HUES64 (cell line): ENCODE measurements at regions not wholly inside any gene's neighbourhood (a gene's known extent, or its start where the extent isn't known, plus 50 kb on each side); places are given as distances from the start of the nearest gene placed in this dataset.
A peak's percentile ranks its signal among the peaks of the same experiment; 100 is the strongest.

Source experiments
- H3K27ac ChIP-seq: 2 replicates; pipeline ENCODE4 v1.7.0; 2013; ENCODE audit warnings: low read depth, low read length, inconsistent platforms
- H3K27me3 ChIP-seq: 2 replicates; pipeline ENCODE4 v1.6.1; 2013; ENCODE audit warnings: mild to moderate bottlenecking, low read length; ENCODE audit not compliant: insufficient read depth
- H3K36me3 ChIP-seq: 2 replicates; pipeline ENCODE4 v1.6.1; 2013; ENCODE audit warnings: mild to moderate bottlenecking, low read length; ENCODE audit not compliant: insufficient read depth
- H3K4me1 ChIP-seq: 2 replicates; pipeline ENCODE4 v1.6.1; 2013; ENCODE audit warnings: mild to moderate bottlenecking, low read length, moderate library complexity; ENCODE audit not compliant: insufficient read depth
- H3K4me3 ChIP-seq: 2 replicates; pipeline ENCODE4 v1.5.1; 2013; ENCODE audit warnings: mild to moderate bottlenecking, low read length, moderate library complexity
- H3K9ac ChIP-seq: 2 replicates; pipeline ENCODE4 v1.6.1; 2013; ENCODE audit warnings: mild to moderate bottlenecking, low read depth, low read length
- H3K9me3 ChIP-seq: 2 replicates; pipeline ENCODE4 v1.6.1; 2013; ENCODE audit warnings: low read depth, low read length; ENCODE audit not compliant: insufficient read depth
- WGBS: fragments of 150-250, 120-280 bp; methylation state at CpG from one replicate; pipeline ENCODE4 v1.1.7; 2013; ENCODE audit warnings: missing lambda C conversion rate; 5-methylcytosine and 5-hydroxymethylcytosine counted together

GRCh38 chr4:105088110-105088879 lies 58.4 kb upstream of the TET2 start:
- Histone ChIP-seq H3K36me3 (no peaks in the 10 kb centered on the region), H3K9ac (peak overlapping the region; percentile 33; the same call in 1 of the 2 replicates), H3K27me3 (no peaks in the 10 kb centered on the region), H3K27ac (peak overlapping the region; percentile 55; the same call in 1 of the 2 replicates), H3K4me3 (peak overlapping the region; percentile 31), H3K9me3 (peaks cover 9% of the 10 kb centered on the region), H3K4me1 (peaks cover 15% of the 10 kb centered on the region)
- 27% methylated on average over 6 of the region's 10 CpGs for WGBS

DNA sequence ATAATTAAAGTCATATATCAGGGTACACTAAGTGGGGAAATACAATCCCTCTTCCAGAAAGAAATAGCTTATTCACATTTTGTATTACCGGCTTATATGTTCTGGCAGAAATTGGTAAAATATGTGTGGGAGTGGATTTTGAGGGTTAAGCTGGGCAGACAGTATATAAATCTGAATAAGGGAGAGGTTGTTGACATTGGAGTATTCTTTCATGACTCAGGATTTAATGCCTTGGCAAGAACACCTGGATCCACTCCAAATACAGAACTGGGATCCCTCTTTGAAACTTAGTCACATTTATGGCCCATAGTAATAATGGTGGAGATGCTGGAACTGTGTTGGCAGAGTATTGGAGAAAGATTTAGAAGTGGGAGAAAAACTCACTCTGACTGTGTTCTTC lies 54.3 kb upstream of the TET2 start:
- Histone ChIP-seq H3K36me3 (no peaks in the 10 kb centered on the region), H3K9me3 (peaks cover 12% of the 10 kb centered on the region)

GRCh38 chr4:105092768-105093167 lies 53.9 kb upstream of the TET2 start:
- H3K4me3 ChIP-seq, result no peak overlapping the region
- peaks cover 12% of the 10 kb centered on the region for H3K9me3 ChIP-seq
- H3K36me3 ChIP-seq, result no peaks in the 10 kb centered on the region
- peaks cover 14% of the 10 kb centered on the region for H3K4me1 ChIP-seq
- H3K27me3 ChIP-seq, result no peaks in the 10 kb centered on the region
- WGBS, result no CpG with 5 or more reads among the region's 1 CpG
- no peak overlapping the region for H3K27ac ChIP-seq
- H3K9ac ChIP-seq, result no peak overlapping the region

More for the DNA sequence above, 54.3 kb upstream of the TET2 start:
- Histone ChIP-seq H3K27me3 (no peaks in the 10 kb centered on the region), H3K4me3 (no peak overlapping the region), H3K9ac (no peak overlapping the region), H3K27ac (no peak overlapping the region), H3K4me1 (peaks cover 15% of the 10 kb centered on the region)
- 95% methylated on average over 1 of the region's 1 CpG for WGBS

GRCh38 chr4:105093975-105094374 lies 52.7 kb upstream of the TET2 start:
- Histone ChIP-seq H3K9me3 (peaks cover 12% of the 10 kb centered on the region), H3K4me3 (no peak overlapping the region), H3K9ac (no peak overlapping the region), H3K4me1 (0 out of 2 replicates have a peak, but pooled peaks cover 2% of the 10 kb centered on the region), H3K27ac (no peak overlapping the region), H3K27me3 (no peaks in the 10 kb centered on the region), H3K36me3 (no peaks in the 10 kb centered on the region)
- WGBS, result 84% methylated on average over 2 of the region's 2 CpGs
